H1 (cell line): ENCODE measurements at regions not wholly inside any gene's neighbourhood (a gene's known extent, or its start where the extent isn't known, plus 50 kb on each side); places are given as distances from the start of the nearest gene placed in this dataset.

ENCODE experiments used
- CTCF ChIA-PET: fragments of 300-600 bp; sonication (Branson Sonifier 250); formaldehyde crosslinking; loops from one replicate; lab custom pipeline; 2021; ENCODE audit not compliant: partially characterized antibody; lab: Charles Lee
- POLR2A ChIA-PET: fragments of 300-600 bp; sonication (Branson Sonifier 250); formaldehyde crosslinking; loops from one replicate; lab custom pipeline; 2021; ENCODE audit warnings: inconsistent platforms; ENCODE audit not compliant: partially characterized antibody; lab: Charles Lee
- DNase-seq, 2 experiments: peaks; one replicate each; pipeline versions ENCODE4 v3.0.0 to v3.0.0-alpha.2; 2010 to 2022; ENCODE audit warnings: low spot score in 2 of 2, low read depth in 1 of 2, mixed read lengths in 1 of 2
- FAIRE-seq: peaks from 2 replicates; lab custom pipeline; 2011; peaks lifted over from hg19 to GRCh38; lab: Jason Lieb, UNC
- H2AFZ ChIP-seq: 2 replicates; pipeline ENCODE4 v1.8.1; 2012; ENCODE audit warnings: low read length, inconsistent platforms
- H2AK5ac ChIP-seq: 2 replicates; pipeline ENCODE4 v1.6.1; 2013; ENCODE audit warnings: low read depth, low read length
- H2BK120ac ChIP-seq: replicated peaks from 2 replicates; pipeline ENCODE3; 2013; ENCODE audit warnings: low read depth, low read length, inconsistent platforms
- H2BK12ac ChIP-seq: 2 replicates; pipeline ENCODE4 v1.6.1; 2013; ENCODE audit warnings: low read depth, low read length
- H2BK15ac ChIP-seq: 2 replicates; pipeline ENCODE4 v1.6.1; 2013; ENCODE audit warnings: low read length
- H2BK20ac ChIP-seq: 2 replicates; pipeline ENCODE4 v1.6.1; 2013; ENCODE audit warnings: low read length
- H2BK5ac ChIP-seq: 2 replicates; pipeline ENCODE4 v1.6.1; 2013; ENCODE audit warnings: low read depth, low read length
- H3K14ac ChIP-seq: 2 replicates; pipeline ENCODE4 v1.6.1; 2013; ENCODE audit warnings: inconsistent platforms; ENCODE audit not compliant: insufficient read length
- H3K18ac ChIP-seq: 2 replicates; pipeline ENCODE4 v1.6.1; 2013; ENCODE audit warnings: low read length; ENCODE audit errors: extremely low read depth
- H3K23ac ChIP-seq: 2 replicates; pipeline ENCODE4 v1.6.1; 2013; ENCODE audit warnings: inconsistent platforms; ENCODE audit not compliant: insufficient read length
- H3K23me2 ChIP-seq: 2 replicates; pipeline ENCODE4 v1.6.1; 2013; ENCODE audit warnings: low read depth, low read length
- H3K27ac ChIP-seq: 2 replicates; pipeline ENCODE4 v1.6.1; 2011; ENCODE audit warnings: low read depth, low read length, inconsistent platforms
- H3K27me3 ChIP-seq, 4 experiments: replicated peaks in 1 of 4; 1 replicate in 1 of 4; 2 replicates in 3 of 4; pipeline versions ENCODE4 v1.6.1 to v1.8.1; 2011 to 2013; ENCODE audit warnings: low read length in 3 of 4, mild to moderate bottlenecking in 3 of 4, inconsistent platforms in 2 of 4, mixed read lengths in 2 of 4, moderate library complexity in 1 of 4; ENCODE audit not compliant: control insufficient read depth in 3 of 4, insufficient read depth in 3 of 4; ENCODE audit errors: extremely low read depth in 1 of 4
- H3K36me3 ChIP-seq, 4 experiments: 2 replicates each; pipeline versions ENCODE4 v1.6.1 to v1.8.1; 2011 to 2013; ENCODE audit warnings: mild to moderate bottlenecking in 4 of 4, low read length in 3 of 4, moderate library complexity in 2 of 4, control low read depth in 1 of 4, inconsistent platforms in 1 of 4; ENCODE audit not compliant: insufficient read depth in 4 of 4, control insufficient read depth in 2 of 4
- H3K4ac ChIP-seq: replicated peaks from 2 replicates; pipeline ENCODE3; 2013; ENCODE audit warnings: low read length, low read depth, mixed read lengths, inconsistent platforms; ENCODE audit not compliant: insufficient read length
- H3K4me1 ChIP-seq, 4 experiments: replicated peaks in 1 of 4; 1 replicate in 1 of 4; 2 replicates in 3 of 4; pipeline versions ENCODE4 v1.6.1 to v1.8.1; 2011 to 2013; ENCODE audit warnings: low read length in 3 of 4, inconsistent platforms in 2 of 4, mixed read lengths in 1 of 4; ENCODE audit not compliant: insufficient read depth in 4 of 4, control insufficient read depth in 3 of 4
- H3K4me2 ChIP-seq, 2 experiments: 2 replicates each; pipeline versions ENCODE4 v1.6.1 to v1.8.1; 2011 to 2013; ENCODE audit warnings: low read depth in 2 of 2, low read length in 2 of 2, control low read depth in 1 of 2, inconsistent platforms in 1 of 2, mild to moderate bottlenecking in 1 of 2; ENCODE audit not compliant: insufficient read depth in 1 of 2
- H3K4me3 ChIP-seq, 4 experiments: fragments of 200-600, 300-600 bp in 1 of 4; sonication (generic), shearing (Covaris generic), sonication (Bioruptor Twin) in 1 of 4; 2 replicates each; pipeline versions ENCODE4 v1.5.1 to v1.8.1; 2011 to 2016; ENCODE audit warnings: low read length in 4 of 4, low read depth in 3 of 4, control low read depth in 2 of 4, inconsistent platforms in 2 of 4, mild to moderate bottlenecking in 2 of 4, mixed read lengths in 1 of 4, moderate library complexity in 1 of 4; ENCODE audit not compliant: insufficient read depth in 2 of 4; ENCODE audit errors: extremely low read depth in 1 of 4
- H3K56ac ChIP-seq: replicated peaks from 2 replicates; pipeline ENCODE3; 2013; ENCODE audit warnings: low read depth, mild to moderate bottlenecking, mixed read lengths, low read length, inconsistent platforms; ENCODE audit not compliant: insufficient read length
- H3K79me1 ChIP-seq: 2 replicates; pipeline ENCODE4 v1.6.1; 2013; ENCODE audit warnings: low read depth, low read length, control low read depth
- H3K79me2 ChIP-seq, 2 experiments: 2 replicates each; pipeline versions ENCODE4 v1.6.1 to v1.8.1; 2012 to 2013; ENCODE audit warnings: low read length in 2 of 2, mild to moderate bottlenecking in 2 of 2, inconsistent platforms in 1 of 2; ENCODE audit not compliant: insufficient read depth in 2 of 2, control insufficient read depth in 1 of 2
- H3K9ac ChIP-seq, 4 experiments: replicated peaks in 1 of 4; 1 replicate in 1 of 4; 2 replicates in 3 of 4; pipeline versions ENCODE4 v1.6.1 to v1.8.1; 2011 to 2013; ENCODE audit warnings: low read depth in 3 of 4, low read length in 3 of 4, control low read depth in 2 of 4, mild to moderate bottlenecking in 2 of 4, moderate library complexity in 2 of 4, inconsistent platforms in 1 of 4; ENCODE audit errors: extremely low read depth in 1 of 4
- H3K9me3 ChIP-seq, 2 experiments: 2 replicates each; pipeline versions ENCODE4 v1.6.1 to v1.8.1; 2012 to 2013; ENCODE audit warnings: mild to moderate bottlenecking in 2 of 2, moderate library complexity in 2 of 2, control low read depth in 1 of 2, inconsistent platforms in 1 of 2, low read depth in 1 of 2, low read length in 1 of 2, mixed read lengths in 1 of 2; ENCODE audit not compliant: insufficient read depth in 2 of 2
- H4K20me1 ChIP-seq, 2 experiments: replicated peaks in 1 of 2; 2 replicates each; pipeline versions ENCODE3 to v1.8.1; 2011 to 2013; ENCODE audit warnings: inconsistent platforms in 2 of 2, low read length in 2 of 2, mild to moderate bottlenecking in 1 of 2; ENCODE audit not compliant: insufficient read depth in 2 of 2, control insufficient read depth in 1 of 2
- H4K5ac ChIP-seq: 2 replicates; pipeline ENCODE4 v1.6.1; 2013; ENCODE audit warnings: low read length, low read depth, mixed read lengths, inconsistent platforms; ENCODE audit not compliant: insufficient read length
- H4K8ac ChIP-seq: 2 replicates; pipeline ENCODE4 v1.8.0; 2013; ENCODE audit warnings: mild to moderate bottlenecking, moderate library complexity, low read length, inconsistent platforms; ENCODE audit not compliant: insufficient read depth; ENCODE audit errors: extremely low read depth
- H4K91ac ChIP-seq: replicated peaks from 2 replicates; pipeline ENCODE3; 2013; ENCODE audit warnings: low read length, mixed read lengths, inconsistent platforms; ENCODE audit not compliant: insufficient read length
- JUN ChIP-seq: IDR thresholded peaks from 2 replicates; pipeline ENCODE4 v1.6.1; 2011; ENCODE audit warnings: low read depth, mild to moderate bottlenecking, improper control_type of control experiment, low read length
- KDM4A ChIP-seq: IDR thresholded peaks from one replicate; pipeline ENCODE4 v1.7.1; 2012; ENCODE audit warnings: low read depth, mild to moderate bottlenecking, moderate library complexity, low read length, inconsistent platforms; ENCODE audit not compliant: severe bottlenecking
- NRF1 ChIP-seq: IDR thresholded peaks from 2 replicates; pipeline ENCODE4 v1.6.1; 2011; ENCODE audit warnings: mild to moderate bottlenecking, low read depth, low read length, improper control_type of control experiment
- POLR2A ChIP-seq, 2 experiments: IDR thresholded peaks; 1 replicate in 1 of 2; 2 replicates in 1 of 2; pipeline ENCODE4 v1.6.1; 2011; ENCODE audit warnings: low read depth in 2 of 2, low read length in 2 of 2, mild to moderate bottlenecking in 2 of 2; ENCODE audit errors: control extremely low read depth in 1 of 2
- RAD21 ChIP-seq, 2 experiments: IDR thresholded peaks in 1 of 2; conservative IDR thresholded peaks in 1 of 2; 2 replicates each; pipeline ENCODE4 v1.6.1; 2011; ENCODE audit warnings: low read depth in 2 of 2, low read length in 2 of 2, improper control_type of control experiment in 1 of 2, inconsistent platforms in 1 of 2, mild to moderate bottlenecking in 1 of 2, moderate library complexity in 1 of 2
- RBBP5 ChIP-seq: IDR thresholded peaks from 2 replicates; pipeline ENCODE4 v1.7.1; 2012; ENCODE audit warnings: low read depth, mild to moderate bottlenecking, inconsistent platforms, low read length, moderate library complexity, borderline replicate concordance
- TAF7 ChIP-seq: optimal IDR thresholded peaks from 2 replicates; pipeline ENCODE3; 2011; ENCODE audit warnings: low read depth, mild to moderate bottlenecking, inconsistent platforms, low read length, moderate library complexity, borderline replicate concordance
- TBP ChIP-seq: IDR thresholded peaks from 2 replicates; pipeline ENCODE4 v1.6.1; 2011; ENCODE audit warnings: low read depth, low read length, improper control_type of control experiment
- WGBS, 2 experiments: shearing (Covaris generic) in 1 of 2; methylation state at CpG; one replicate each; pipeline versions ENCODE4 v1.1.6 to v1.1.7; 2013 to 2015; ENCODE audit warnings: low lambda C conversion rate in 2 of 2, mixed read lengths in 2 of 2, inconsistent platforms in 1 of 2, low coverage in 1 of 2, missing lambda C conversion rate in 1 of 2; ENCODE audit not compliant: insufficient replicate concordance in 2 of 2, insufficient coverage in 1 of 2, insufficient read length in 1 of 2; ENCODE audit errors: extremely low coverage in 1 of 2, missing lambda C conversion rate in 1 of 2; 5-methylcytosine and 5-hydroxymethylcytosine counted together

DNA sequence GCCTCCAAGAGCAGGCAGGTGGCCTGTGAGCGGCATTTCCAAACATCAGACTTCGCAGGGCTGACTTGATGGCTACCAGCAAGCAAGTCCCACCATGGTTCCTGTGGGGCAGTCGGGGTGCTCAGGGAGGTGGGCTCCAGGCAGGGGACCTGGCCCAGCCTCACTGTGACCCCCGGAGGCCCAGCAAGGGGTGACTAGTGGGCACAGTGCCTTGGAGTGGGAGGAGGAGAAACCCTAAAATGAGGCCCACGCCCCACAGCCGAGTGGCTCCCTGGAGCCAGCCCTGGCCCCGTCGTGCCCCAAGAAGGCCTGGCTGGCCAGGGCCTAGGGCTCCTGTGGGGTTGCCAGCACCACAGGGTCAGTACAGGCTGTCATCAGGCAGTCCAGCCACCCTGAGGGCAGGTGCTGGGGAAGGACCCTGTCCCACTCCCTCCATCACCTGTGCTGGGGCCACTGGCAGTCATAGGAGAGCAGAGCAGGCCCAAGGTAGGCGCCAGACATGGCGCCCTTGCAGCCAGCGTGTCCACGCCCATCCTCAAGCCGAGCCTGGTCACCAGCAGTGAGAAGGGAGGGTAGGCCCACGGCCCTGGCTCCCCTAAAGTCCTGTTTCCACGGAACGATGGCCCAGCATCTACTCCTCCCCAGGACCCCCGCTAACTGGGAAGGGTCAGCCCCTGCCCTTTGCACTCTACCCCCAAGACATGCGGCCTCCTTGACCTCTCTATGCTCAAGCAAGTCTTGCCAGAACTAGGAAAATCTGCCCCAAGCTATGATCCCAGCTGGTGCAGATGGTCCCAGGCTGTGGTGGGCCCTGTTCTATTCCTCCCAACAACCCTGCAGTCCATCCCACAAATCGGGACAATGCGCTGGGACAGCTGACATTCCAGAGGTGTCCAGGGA is 144.2 kb upstream of the C14orf180 start:
- Histone ChIP-seq H3K27ac (no peak overlapping the region), H3K14ac (no peak overlapping the region), H3K79me1 (no peaks in the 10 kb centered on the region), H3K4me2 (no peak overlapping the region), H3K4me3 (no peak overlapping the region), H2BK5ac (no peak overlapping the region; the same call in 1 of the 2 replicates), H3K18ac (0 out of 2 replicates have a peak overlapping the region, but pooled peaks have one; percentile 24), H3K4me1 (peaks cover 0 to 10% (median 7%) of the 10 kb centered on the region in 4 experiments; a peak in 5 of 7 replicates), H2AFZ (no peak overlapping the region), H4K91ac (peak overlapping the region; percentile 72), H3K36me3 (no peaks in the 10 kb centered on the region), H3K23me2 (no peaks in the 10 kb centered on the region), H4K8ac (peak overlapping the region; percentile 57; the same call in 1 of the 2 replicates), H2BK15ac (peak overlapping the region; percentile 40; the same call in 1 of the 2 replicates), H3K56ac (no peak overlapping the region), H3K9ac (no peak overlapping the region), H3K9me3 (no peaks in the 10 kb centered on the region), H3K79me2 (no peaks in the 10 kb centered on the region), H4K20me1 (no peaks in the 10 kb centered on the region), H2AK5ac (no peak overlapping the region), H3K4ac (no peak overlapping the region), H3K27me3 (no peaks in the 10 kb centered on the region), H4K5ac (no peak overlapping the region), H2BK120ac (no peak overlapping the region), H2BK12ac (0 out of 2 replicates have a peak overlapping the region, but pooled peaks have one; percentile 50), H2BK20ac (no peak overlapping the region), H3K23ac (no peak overlapping the region)
- no peak for TF ChIP-seq RBBP5
- no peak for TF ChIP-seq TBP
- no peak for TF ChIP-seq RAD21 (IDR thresholded peaks at IDR 0.05 in 1 of 2, conservative IDR thresholded peaks at IDR 0.05 in 1 of 2; ENCODE audit: low read depth in 2 of 2, low read length in 2 of 2)
- no peak for TF ChIP-seq KDM4A
- TF ChIP-seq NRF1: no peak
- TF ChIP-seq JUN: no peak
- TF ChIP-seq POLR2A (IDR thresholded peaks at IDR 0.05; ENCODE audit: control extremely low read depth in 1 of 2, low read depth in 2 of 2, low read length in 2 of 2): no peak
- TF ChIP-seq TAF7: no peak
- no peak for DNase-seq
- POLR2A ChIA-PET: no interaction called here
- CTCF ChIA-PET: interaction anchor here (1.3 to 1.8 kb wide), 4 partner anchors 32 to 129 kb away, joined by 3 to 9 read pairs (median 4); no protein-coding TSS in a partner anchor
- FAIRE-seq: no peak
- 96% methylated on average over 12 of the region's 20 CpGs; no CpG with 5 or more reads in 1 of the 2 experiments for WGBS, 2 experiments
